ENCODE measurements at regions not wholly inside any gene's neighbourhood (a gene's known extent, or its start where the extent isn't known, plus 50 kb on each side); places are given as distances from the start of the nearest gene placed in this dataset.

GRCh38 chr1:60791226-60791625 is 291.1 kb upstream of the NFIA start (continued):
- TF ChIP-seq CHD7 (IDR thresholded peaks at IDR 0.05; ENCODE audit: insufficient replicate concordance, low read length) (no peak), RBBP5 (IDR thresholded peaks at IDR 0.05; ENCODE audit: borderline replicate concordance, low read depth, low read length) (no peak), BRCA1 (IDR thresholded peaks at IDR 0.05; ENCODE audit: low read depth, low read length) (no peak), NRF1 (IDR thresholded peaks at IDR 0.05; ENCODE audit: low read depth, low read length) (no peak), BCL11A (IDR thresholded peaks at IDR 0.05; ENCODE audit: low read depth in 2 of 2, low read length in 2 of 2) (no peak), USF2 (IDR thresholded peaks at IDR 0.05; ENCODE audit: low read length) (no peak), HDAC6 (IDR thresholded peaks at IDR 0.05; ENCODE audit: low read depth, low read length) (no peak), KDM1A (IDR thresholded peaks at IDR 0.05; ENCODE audit: borderline replicate concordance, low read length) (no peak), YY1 (IDR thresholded peaks at IDR 0.05; ENCODE audit: low read depth, low read length) (no peak), POLR2A (IDR thresholded peaks at IDR 0.05; ENCODE audit: control extremely low read depth in 1 of 2, low read depth in 2 of 2, low read length in 2 of 2) (no peak), SIRT6 (IDR thresholded peaks at IDR 0.05; ENCODE audit: low read length) (no peak), EZH2 (IDR thresholded peaks at IDR 0.05; ENCODE audit: low read depth, low read length, severe bottlenecking) (no peak)
